OCI-LY7 (cell line): ENCODE measurements at regions not wholly inside any gene's neighbourhood (a gene's known extent, or its start where the extent isn't known, plus 50 kb on each side); places are given as distances from the start of the nearest gene placed in this dataset.

Experiments used
- BruUV-seq: library from RNA; stranded (reverse); fragments of 400-500 nt; replicated peaks from 2 replicates; lab custom pipeline; 2021; lab: Mats Ljungman, UMichigan
- CTCF ChIA-PET: fragments of 300-600 bp; sonication (Branson Sonifier 250); formaldehyde crosslinking; loops from one replicate; lab custom pipeline; 2022; ENCODE audit warnings: antibody characterized with exemption; ENCODE audit not compliant: unreplicated experiment; lab: Charles Lee
- POLR2A ChIA-PET: fragments of 300-600 bp; sonication (Branson Sonifier 250); formaldehyde crosslinking; loops from one replicate; lab custom pipeline; 2022; ENCODE audit warnings: antibody characterized with exemption; lab: Charles Lee
- DNase-seq: peaks from one replicate; pipeline ENCODE4 v3.0.0-alpha.2; 2015; ENCODE audit warnings: low spot score
- H2AFZ ChIP-seq: fragments of 200-600 bp; sonication (generic), shearing (Covaris generic); 2 replicates; pipeline ENCODE4 v1.6.1; 2014; ENCODE audit warnings: mild to moderate bottlenecking, antibody characterized with exemption, low read length, moderate library complexity
- H3K27ac ChIP-seq: fragments of 200-600 bp; sonication (generic); 2 replicates; pipeline ENCODE4 v1.5.1; 2014; ENCODE audit warnings: mixed run types, low read depth, mild to moderate bottlenecking, moderate library complexity, low read length, inconsistent platforms; ENCODE audit not compliant: poor library complexity, severe bottlenecking
- H3K36me3 ChIP-seq: fragments of 200-600 bp; sonication (generic); 2 replicates; pipeline ENCODE4 v1.6.1; 2014; ENCODE audit warnings: mild to moderate bottlenecking, antibody characterized with exemption, low read length, moderate library complexity, mixed read lengths; ENCODE audit not compliant: insufficient read depth
- H3K4me1 ChIP-seq: fragments of 200-600 bp; sonication (generic); 2 replicates; pipeline ENCODE4 v1.5.1; 2014; ENCODE audit warnings: mild to moderate bottlenecking, low read length; ENCODE audit not compliant: insufficient read depth, poor library complexity, severe bottlenecking
- H3K4me2 ChIP-seq: fragments of 200-600 bp; sonication (generic); 2 replicates; pipeline ENCODE4 v1.6.1; 2014; ENCODE audit warnings: mild to moderate bottlenecking, low read length
- H3K4me3 ChIP-seq: fragments of 200-600 bp; sonication (generic); 2 replicates; pipeline ENCODE4 v1.5.1; 2014; ENCODE audit warnings: mild to moderate bottlenecking, low read depth, low read length; ENCODE audit not compliant: poor library complexity, severe bottlenecking
- H3K79me2 ChIP-seq: fragments of 200-600 bp; sonication (generic); 2 replicates; pipeline ENCODE4 v1.6.1; 2016; ENCODE audit warnings: low read depth, mild to moderate bottlenecking, low read length, moderate library complexity, mixed read lengths; ENCODE audit not compliant: insufficient read depth
- H3K9me2 ChIP-seq: fragments of 200-600 bp; sonication (generic); 2 replicates; pipeline ENCODE4 v1.6.1; 2016; ENCODE audit warnings: mild to moderate bottlenecking, low read length, mixed read lengths; ENCODE audit not compliant: insufficient read depth
- H3K9me3 ChIP-seq: fragments of 200-600 bp; sonication (generic); 2 replicates; pipeline ENCODE4 v1.6.1; 2014; ENCODE audit warnings: mild to moderate bottlenecking, mixed run types, low read length, mixed read lengths
- H4K20me1 ChIP-seq: fragments of 200-600 bp; sonication (generic); 2 replicates; pipeline ENCODE4 v1.6.1; 2014; ENCODE audit warnings: mild to moderate bottlenecking, antibody characterized with exemption, low read length, moderate library complexity, mixed read lengths; ENCODE audit not compliant: insufficient read depth
- EZH2phosphoT487 ChIP-seq: fragments of 200-600 bp; sonication (generic); IDR thresholded peaks from 2 replicates; pipeline ENCODE4 v1.6.1; 2018; ENCODE audit warnings: low read depth, borderline replicate concordance, mild to moderate bottlenecking, mixed run types, antibody characterized with exemption, low read length, moderate library complexity, mixed read lengths
- intact Hi-C: fragments of 100-400 bp; cut with micrococcal nuclease; formaldehyde crosslinking; loops from one replicate; pipeline ENCODE4 v1.10.0; 2022; ENCODE audit not compliant: unreplicated experiment
- TF ChIP-seq, protein P1 (sequence below): fragments of 200-600 bp; sonication (generic); conservative IDR thresholded peaks from 2 replicates; pipeline ENCODE4 v1.5.1; 2014; ENCODE audit warnings: mild to moderate bottlenecking, antibody characterized with exemption, low read length, moderate library complexity, mixed read lengths

DNA sequence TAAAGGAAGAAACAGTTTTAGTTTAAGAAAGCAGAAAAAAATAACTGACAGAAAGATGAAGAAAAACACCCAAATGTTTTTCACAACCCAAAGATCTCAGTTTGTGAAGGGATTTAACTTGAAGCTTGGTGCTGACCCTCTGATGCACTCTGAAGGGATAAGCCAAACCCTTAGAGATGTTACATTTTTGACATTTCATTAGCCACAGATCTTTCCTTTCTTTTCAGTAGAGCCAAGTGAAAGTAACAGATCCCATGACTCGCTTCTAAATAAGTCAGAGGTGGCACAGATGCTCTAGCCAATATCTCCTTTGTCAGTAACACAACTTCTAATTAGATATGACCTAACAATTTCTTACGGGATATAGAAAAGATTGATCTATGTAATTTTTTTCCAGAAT lies 394.5 kb upstream of the EDIL3 start:
- no peaks in the 10 kb centered on the region for H3K36me3 ChIP-seq
- no peaks in the 10 kb centered on the region for H3K4me1 ChIP-seq
- no peaks in the 10 kb centered on the region for H3K79me2 ChIP-seq
- H3K27ac ChIP-seq, result no peak overlapping the region
- CTCF ChIA-PET, result no interaction called here
- no peaks in the 10 kb centered on the region for H4K20me1 ChIP-seq
- no peaks in the 10 kb centered on the region for H3K9me2 ChIP-seq
- H3K4me3 ChIP-seq, result no peak overlapping the region
- H3K4me2 ChIP-seq, result no peak overlapping the region
- POLR2A ChIA-PET, result no interaction called here
- no TSS peak for BruUV-seq
- intact Hi-C loops, result no loop called here
- no peak overlapping the region for H2AFZ ChIP-seq
- H3K9me3 ChIP-seq, result no peaks in the 10 kb centered on the region
- DNase-seq, result no peak
- no peak for TF ChIP-seq EZH2phosphoT487
- TF ChIP-seq, protein P1, sequence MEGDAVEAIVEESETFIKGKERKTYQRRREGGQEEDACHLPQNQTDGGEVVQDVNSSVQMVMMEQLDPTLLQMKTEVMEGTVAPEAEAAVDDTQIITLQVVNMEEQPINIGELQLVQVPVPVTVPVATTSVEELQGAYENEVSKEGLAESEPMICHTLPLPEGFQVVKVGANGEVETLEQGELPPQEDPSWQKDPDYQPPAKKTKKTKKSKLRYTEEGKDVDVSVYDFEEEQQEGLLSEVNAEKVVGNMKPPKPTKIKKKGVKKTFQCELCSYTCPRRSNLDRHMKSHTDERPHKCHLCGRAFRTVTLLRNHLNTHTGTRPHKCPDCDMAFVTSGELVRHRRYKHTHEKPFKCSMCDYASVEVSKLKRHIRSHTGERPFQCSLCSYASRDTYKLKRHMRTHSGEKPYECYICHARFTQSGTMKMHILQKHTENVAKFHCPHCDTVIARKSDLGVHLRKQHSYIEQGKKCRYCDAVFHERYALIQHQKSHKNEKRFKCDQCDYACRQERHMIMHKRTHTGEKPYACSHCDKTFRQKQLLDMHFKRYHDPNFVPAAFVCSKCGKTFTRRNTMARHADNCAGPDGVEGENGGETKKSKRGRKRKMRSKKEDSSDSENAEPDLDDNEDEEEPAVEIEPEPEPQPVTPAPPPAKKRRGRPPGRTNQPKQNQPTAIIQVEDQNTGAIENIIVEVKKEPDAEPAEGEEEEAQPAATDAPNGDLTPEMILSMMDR, result no peak

DNA sequence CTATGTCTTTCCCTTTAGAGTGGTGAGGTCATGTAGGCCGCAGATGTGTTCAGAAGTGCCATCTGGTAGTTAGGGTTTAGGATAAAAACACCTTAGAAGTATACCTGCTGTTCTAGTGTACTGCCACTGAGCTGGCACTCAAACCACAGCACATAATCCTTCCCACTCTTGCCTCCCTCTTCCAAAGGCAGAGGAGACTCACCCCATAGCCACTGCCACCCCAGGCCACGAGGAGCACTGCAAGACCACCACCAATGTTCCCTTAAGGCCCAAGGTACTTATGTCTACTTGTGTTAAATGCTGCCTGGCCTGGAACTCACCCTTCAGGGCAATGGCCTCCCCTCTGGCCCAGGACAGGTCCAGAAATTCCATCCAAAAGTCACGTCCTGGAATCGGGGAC lies 379.5 kb upstream of the EDIL3 start:
- H4K20me1 ChIP-seq, result no peaks in the 10 kb centered on the region
- no peak for DNase-seq
- H3K4me3 ChIP-seq, result no peak overlapping the region
- no peak overlapping the region for H2AFZ ChIP-seq
- no peaks in the 10 kb centered on the region for H3K9me3 ChIP-seq
- H3K9me2 ChIP-seq, result no peaks in the 10 kb centered on the region
- BruUV-seq, result no TSS peak
- H3K4me1 ChIP-seq, result no peaks in the 10 kb centered on the region
- no peaks in the 10 kb centered on the region for H3K36me3 ChIP-seq
- intact Hi-C loops, result no loop called here
- TF ChIP-seq, protein P1, result no peak
- no peak for TF ChIP-seq EZH2phosphoT487
- no peak overlapping the region for H3K4me2 ChIP-seq
- ChIA-PET POLR2A (no interaction called here), CTCF (no interaction called here)
- no peak overlapping the region for H3K27ac ChIP-seq
- H3K79me2 ChIP-seq, result no peaks in the 10 kb centered on the region

DNA sequence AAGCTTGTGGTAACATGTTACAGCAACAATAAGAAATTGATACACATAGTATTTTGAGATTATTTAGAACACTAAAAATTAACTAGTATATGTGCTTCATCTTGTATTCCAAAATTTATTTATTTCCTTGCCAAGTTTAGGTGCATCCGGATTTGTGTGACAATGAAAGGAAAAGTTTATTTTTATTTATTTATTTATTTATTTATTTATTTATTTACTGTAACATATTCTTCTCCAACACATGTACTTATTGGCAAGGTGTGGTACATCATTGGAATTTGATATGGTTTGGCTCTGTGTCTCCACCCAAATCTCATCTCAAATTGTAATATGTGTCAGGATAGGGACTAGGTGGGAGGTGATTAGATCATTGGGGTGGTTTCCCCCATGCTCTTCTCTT lies 373.3 kb upstream of the EDIL3 start:
- Histone ChIP-seq H3K36me3 (no peaks in the 10 kb centered on the region), H3K79me2 (no peaks in the 10 kb centered on the region), H3K9me3 (no peaks in the 10 kb centered on the region), H3K4me3 (no peak overlapping the region), H3K9me2 (no peaks in the 10 kb centered on the region), H3K4me2 (no peak overlapping the region), H3K4me1 (no peaks in the 10 kb centered on the region), H4K20me1 (no peaks in the 10 kb centered on the region), H2AFZ (no peak overlapping the region), H3K27ac (no peak overlapping the region)
- DNase-seq, result no peak
- TF ChIP-seq EZH2phosphoT487, result no peak
- TF ChIP-seq, protein P1, result no peak
- intact Hi-C loops, result no loop called here
- POLR2A ChIA-PET, result no interaction called here
- CTCF ChIA-PET, result no interaction called here
- BruUV-seq, result no TSS peak
